ENCODE measurements at regions not wholly inside any gene's neighbourhood (a gene's known extent, or its start where the extent isn't known, plus 50 kb on each side); places are given as distances from the start of the nearest gene placed in this dataset.

DNA sequence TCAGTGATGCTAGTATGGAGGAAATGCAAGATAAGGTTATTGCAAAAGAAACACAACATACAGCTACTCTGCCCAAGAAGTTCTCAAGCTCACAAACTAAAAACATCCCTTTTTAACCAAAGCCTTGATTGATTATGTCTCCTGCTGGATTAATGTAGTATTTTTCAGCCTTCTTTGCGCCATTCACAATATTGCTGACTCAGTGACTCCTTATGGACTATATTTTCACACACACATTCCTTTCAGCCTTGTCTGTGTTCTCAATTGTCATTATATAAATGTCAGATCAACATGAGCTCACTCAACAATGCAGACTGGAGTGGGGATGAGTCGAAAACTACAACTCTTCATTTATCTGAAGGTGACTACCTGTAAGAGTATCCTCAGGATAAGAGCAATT lies 579.3 kb upstream of the CDH8 start:
- intact Hi-C loops (cut with micrococcal nuclease; ENCODE audit: unreplicated experiment): no loop called here

GRCh38 chr16:62610291-62610690 lies 574.1 kb upstream of the CDH8 start:
- H3K4me3 ChIP-seq (ENCODE audit: low read depth in 2 of 2, low read length in 2 of 2): no peak overlapping the region
- POLR2A ChIA-PET: no interaction called here
- H3K27me3 ChIP-seq (ENCODE audit: control insufficient read depth, insufficient read depth, low read length): no peaks in the 10 kb centered on the region
- ATAC-seq: no peak
- TF ChIP-seq POLR2AphosphoS5 (IDR thresholded peaks at IDR 0.05; ENCODE audit: low read depth, low read length) (no peak), SIN3A (IDR thresholded peaks at IDR 0.05; ENCODE audit: borderline replicate concordance, insufficient read depth, low read depth, low read length) (no peak), REST (IDR thresholded peaks at IDR 0.05; ENCODE audit: insufficient read depth in 1 of 2, low read depth in 2 of 2, low read length in 1 of 2) (no peak), TCF7L2 (IDR thresholded peaks at IDR 0.05; ENCODE audit: low read depth, low read length) (no peak)
- no peak for DNase-seq (ENCODE audit: low read depth, low spot score)
- intact Hi-C loops (cut with micrococcal nuclease; ENCODE audit: unreplicated experiment): no loop called here
- BruUV-seq (replicated peaks): no TSS peak
- H3K9me3 ChIP-seq (ENCODE audit: control insufficient read depth, insufficient read depth, low read depth, low read length): no peaks in the 10 kb centered on the region
- H3K4me1 ChIP-seq (ENCODE audit: control insufficient read depth, insufficient read depth, low read length): no peaks in the 10 kb centered on the region
- H3K27ac ChIP-seq (ENCODE audit: low read length): no peak overlapping the region
- H3K36me3 ChIP-seq (ENCODE audit: control insufficient read depth, insufficient read depth, low read length): no peaks in the 10 kb centered on the region
- CTCF ChIA-PET: no interaction called here
- in situ Hi-C loops (cut with HindIII; ENCODE audit: low pct_unique_long_range_greater_than_20kb, low sequenced_read_pairs): no loop called here

More for the DNA sequence above, 579.3 kb upstream of the CDH8 start:
- no peaks in the 10 kb centered on the region for H3K36me3 ChIP-seq (ENCODE audit: control insufficient read depth, insufficient read depth, low read length)
- ATAC-seq (no peak), DNase-seq (ENCODE audit: low read depth, low spot score) (no peak)
- H3K27me3 ChIP-seq (ENCODE audit: control insufficient read depth, insufficient read depth, low read length): no peaks in the 10 kb centered on the region
- ChIA-PET POLR2A (no interaction called here), CTCF (no interaction called here)
- H3K9me3 ChIP-seq (ENCODE audit: control insufficient read depth, insufficient read depth, low read depth, low read length): no peaks in the 10 kb centered on the region
- H3K27ac ChIP-seq (ENCODE audit: low read length): no peak overlapping the region
- H3K4me3 ChIP-seq (ENCODE audit: low read depth in 2 of 2, low read length in 2 of 2): no peak overlapping the region
- in situ Hi-C loops (cut with HindIII; ENCODE audit: low pct_unique_long_range_greater_than_20kb, low sequenced_read_pairs): no loop called here
- no TSS peak for BruUV-seq (replicated peaks)
- no peaks in the 10 kb centered on the region for H3K4me1 ChIP-seq (ENCODE audit: control insufficient read depth, insufficient read depth, low read length)
- TF ChIP-seq REST (IDR thresholded peaks at IDR 0.05; ENCODE audit: insufficient read depth in 1 of 2, low read depth in 2 of 2, low read length in 1 of 2): no peak
- no peak for TF ChIP-seq SIN3A (IDR thresholded peaks at IDR 0.05; ENCODE audit: borderline replicate concordance, insufficient read depth, low read depth, low read length)
- no peak for TF ChIP-seq POLR2AphosphoS5 (IDR thresholded peaks at IDR 0.05; ENCODE audit: low read depth, low read length)
- TF ChIP-seq CTCF (IDR thresholded peaks at IDR 0.05): no peak
- TF ChIP-seq TCF7L2 (IDR thresholded peaks at IDR 0.05; ENCODE audit: low read depth, low read length): no peak
